Head of caudate nucleus (tissue), 42 donors: ENCODE measurements at regions not wholly inside any gene's neighbourhood (a gene's known extent, or its start where the extent isn't known, plus 50 kb on each side); places are given as distances from the start of the nearest gene placed in this dataset.

ENCODE experiments used
- DNase-seq, 42 donors: peaks; one replicate each; pipeline versions ENCODE4 v3.0.0 to v3.0.0-alpha.2; 2020 to 2021; ENCODE audit warnings: mixed read lengths in 7 of 42
- intact Hi-C: fragments of 100-400 bp; cut with DNase I; formaldehyde crosslinking; loops from one replicate; pipeline ENCODE4 v1.15.0; 2022

DNA sequence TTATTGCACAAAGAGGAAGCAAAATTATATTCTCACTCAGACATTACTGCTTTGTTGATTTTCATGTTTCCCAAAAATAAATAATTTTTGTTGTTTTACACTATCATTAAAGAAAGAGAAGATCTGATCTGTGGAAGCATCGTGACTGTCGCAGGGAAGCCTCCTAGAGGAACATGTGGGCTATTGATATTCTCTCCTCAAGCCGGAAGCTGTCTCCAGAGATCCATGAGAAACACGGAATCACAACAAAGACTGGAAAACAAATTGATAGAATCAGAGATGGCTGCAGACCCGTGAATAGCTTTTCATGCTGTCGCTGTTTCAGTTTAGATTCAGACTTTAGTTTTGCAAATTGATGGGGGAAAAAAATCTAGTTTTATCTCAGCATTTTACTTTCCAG lies 235.2 kb upstream of the TMPO start:
- no peak for DNase-seq
- intact Hi-C loops, result no loop called here

DNA sequence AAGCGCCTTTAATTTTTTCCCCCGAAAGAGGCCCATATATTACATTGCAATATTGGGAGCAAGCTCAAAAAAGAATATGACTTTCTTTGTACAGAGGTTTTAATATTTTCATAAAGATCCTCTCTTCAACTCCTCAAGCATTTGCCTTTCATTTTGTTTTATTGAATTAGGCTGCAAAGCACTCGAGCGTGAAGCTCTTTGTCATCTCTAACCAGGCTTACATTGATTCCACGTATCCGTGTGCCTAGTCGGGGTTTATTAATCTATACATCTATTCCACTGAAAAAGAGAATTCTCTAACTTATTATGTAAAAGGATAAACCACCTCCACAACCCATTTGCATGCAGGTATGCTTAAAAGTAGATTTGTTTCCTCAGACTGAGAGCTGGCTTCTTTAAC lies 234.8 kb upstream of the TMPO start:
- intact Hi-C loops, result no loop called here
- no peak for DNase-seq

DNA sequence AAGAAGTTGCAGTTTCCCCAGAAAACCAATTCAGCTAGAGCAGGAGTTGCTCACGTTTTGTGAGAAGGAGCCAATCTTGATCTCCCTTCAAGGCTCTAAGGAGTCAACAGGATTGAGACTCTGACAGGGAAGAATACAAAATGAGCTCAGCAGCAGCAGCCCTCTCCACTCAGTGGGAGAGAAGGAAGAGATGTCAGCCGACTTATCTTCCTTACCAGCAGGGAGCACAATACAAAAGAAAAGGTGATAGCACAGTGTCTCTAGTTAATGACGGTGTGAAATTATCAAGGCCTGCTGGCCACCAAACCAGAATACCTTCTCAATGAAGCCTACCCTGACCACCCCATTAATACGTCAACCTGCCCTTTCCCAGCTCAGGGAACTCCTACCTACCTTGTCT lies 223.6 kb upstream of the TMPO start:
- intact Hi-C loops, result no loop called here
- no peak for DNase-seq

DNA sequence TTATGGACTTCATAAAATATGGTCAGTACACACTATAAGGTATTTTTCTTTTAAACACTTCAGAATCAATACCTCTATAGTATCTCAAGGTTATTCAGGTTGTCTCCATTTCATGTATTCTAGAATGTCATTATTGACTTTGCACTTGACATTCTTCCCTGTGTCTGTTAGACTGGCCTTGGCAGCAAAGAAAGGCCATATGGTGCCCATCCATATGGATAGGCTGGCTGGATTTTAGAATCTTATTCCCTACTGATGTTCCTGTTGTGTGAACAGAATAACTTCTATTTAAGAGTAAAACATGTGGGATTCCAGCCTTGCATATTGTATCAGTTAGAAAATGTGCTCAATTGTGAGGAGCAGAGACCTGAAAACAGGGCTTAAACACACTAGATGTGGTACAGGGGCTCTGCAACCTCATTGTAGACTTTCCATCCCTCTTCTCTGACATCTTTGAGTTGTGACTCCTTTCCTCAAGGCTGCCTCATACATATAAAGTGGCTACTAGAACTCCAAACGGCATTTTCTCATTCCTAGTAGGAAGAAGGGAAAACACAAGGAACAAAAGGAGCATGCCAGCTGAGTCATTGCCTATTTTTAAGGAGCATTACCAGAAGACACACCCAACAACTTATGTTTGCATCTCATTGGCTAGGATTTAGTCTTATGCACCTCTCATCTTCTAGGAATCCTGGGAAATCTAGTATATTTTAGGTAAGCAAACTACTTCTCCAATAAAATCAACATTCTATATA lies 221.2 kb upstream of the TMPO start:
- intact Hi-C loops, result no loop called here
- DNase-seq, result no peak

DNA sequence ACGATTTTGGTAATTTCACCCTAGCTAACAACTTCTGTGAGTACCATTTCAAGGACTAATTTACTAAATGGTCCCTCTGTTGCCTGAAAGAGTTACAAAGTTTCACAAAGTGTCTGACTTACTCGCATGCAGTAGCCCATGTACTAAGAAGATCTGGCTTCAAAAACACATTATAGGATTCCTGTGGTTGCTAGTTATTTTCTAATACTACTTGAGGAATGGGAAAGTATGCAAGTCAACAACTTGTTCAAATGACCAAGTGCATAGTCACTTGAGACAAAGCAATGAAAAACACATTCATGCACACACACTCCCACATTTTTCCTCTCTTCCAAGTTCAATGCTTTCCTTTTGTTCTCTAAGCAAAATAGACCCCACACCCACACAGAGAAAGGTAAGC lies 219.7 kb upstream of the TMPO start:
- DNase-seq, result no peak
- intact Hi-C loops, result no loop called here

DNA sequence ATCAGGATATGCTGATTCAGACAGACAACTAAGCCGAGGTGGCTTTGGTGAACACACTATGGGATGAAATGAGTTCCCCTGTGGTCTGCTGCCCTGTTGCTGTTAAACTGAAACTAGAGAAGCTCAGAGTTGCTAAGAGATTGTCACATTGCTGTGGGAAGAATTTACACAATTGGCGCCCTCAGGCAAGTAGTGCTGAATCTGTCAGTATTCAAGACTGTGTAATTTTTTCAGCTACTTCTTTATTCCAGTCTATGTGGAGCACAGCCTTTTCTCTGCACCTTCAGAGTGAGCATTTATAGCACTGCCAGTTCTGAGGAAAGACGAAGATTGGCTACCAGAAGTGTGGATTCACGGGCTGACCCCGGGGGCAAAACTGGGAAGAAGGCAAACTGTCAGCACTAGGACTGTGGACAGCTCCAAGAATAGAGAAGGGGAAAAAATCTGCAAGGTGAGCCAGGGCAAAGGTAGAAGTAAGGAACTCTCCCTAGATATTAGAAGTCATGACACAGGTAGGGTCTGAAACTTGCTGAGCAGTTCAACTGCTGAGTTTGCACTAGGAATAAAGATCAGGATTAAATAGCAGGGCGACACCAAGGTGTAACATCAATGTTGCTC lies 218.8 kb upstream of the TMPO start:
- no peak for DNase-seq

DNA sequence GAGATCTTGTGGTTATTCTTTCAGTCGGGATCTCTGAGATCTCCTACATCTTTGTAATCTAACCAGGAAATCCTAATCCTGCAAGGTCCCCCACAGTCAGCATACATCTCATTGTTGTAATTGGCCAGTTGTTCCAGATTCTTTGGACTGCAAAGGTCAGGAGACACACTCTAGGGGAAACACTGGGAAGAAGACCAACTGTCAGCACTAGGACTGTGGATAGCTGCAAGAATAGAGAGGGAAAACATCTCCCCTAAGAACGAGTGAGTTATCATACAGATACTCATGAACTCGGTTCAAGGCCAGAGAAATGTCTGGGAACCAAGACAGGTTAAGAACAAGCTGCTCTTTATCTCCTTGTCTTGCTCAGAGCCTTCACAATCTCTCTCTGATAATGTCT lies 217.9 kb upstream of the TMPO start:
- intact Hi-C loops, result no loop called here
- DNase-seq, result no peak

More for the DNA sequence above, 218.8 kb upstream of the TMPO start:
- intact Hi-C loops, result no loop called here

DNA sequence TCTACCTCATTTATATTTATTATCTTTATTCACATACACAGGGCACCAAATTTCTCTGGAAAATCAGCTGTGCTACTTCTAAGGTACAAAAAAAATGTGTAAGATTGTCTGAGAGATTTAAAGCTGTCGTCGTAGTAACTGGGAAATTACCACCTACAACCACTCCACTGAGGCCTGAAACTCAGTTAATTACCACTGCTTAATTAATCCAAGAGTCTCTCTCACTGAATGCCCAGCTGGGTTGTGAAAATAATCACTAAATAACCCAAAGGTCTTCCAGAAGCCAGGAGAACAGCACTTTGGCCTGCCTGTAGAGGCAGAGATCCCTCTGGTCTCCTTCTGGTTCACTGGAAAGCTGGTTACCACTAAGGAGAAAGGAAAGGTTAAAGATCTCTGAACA lies 207.2 kb upstream of the TMPO start:
- intact Hi-C loops, result no loop called here
- no peak for DNase-seq

DNA sequence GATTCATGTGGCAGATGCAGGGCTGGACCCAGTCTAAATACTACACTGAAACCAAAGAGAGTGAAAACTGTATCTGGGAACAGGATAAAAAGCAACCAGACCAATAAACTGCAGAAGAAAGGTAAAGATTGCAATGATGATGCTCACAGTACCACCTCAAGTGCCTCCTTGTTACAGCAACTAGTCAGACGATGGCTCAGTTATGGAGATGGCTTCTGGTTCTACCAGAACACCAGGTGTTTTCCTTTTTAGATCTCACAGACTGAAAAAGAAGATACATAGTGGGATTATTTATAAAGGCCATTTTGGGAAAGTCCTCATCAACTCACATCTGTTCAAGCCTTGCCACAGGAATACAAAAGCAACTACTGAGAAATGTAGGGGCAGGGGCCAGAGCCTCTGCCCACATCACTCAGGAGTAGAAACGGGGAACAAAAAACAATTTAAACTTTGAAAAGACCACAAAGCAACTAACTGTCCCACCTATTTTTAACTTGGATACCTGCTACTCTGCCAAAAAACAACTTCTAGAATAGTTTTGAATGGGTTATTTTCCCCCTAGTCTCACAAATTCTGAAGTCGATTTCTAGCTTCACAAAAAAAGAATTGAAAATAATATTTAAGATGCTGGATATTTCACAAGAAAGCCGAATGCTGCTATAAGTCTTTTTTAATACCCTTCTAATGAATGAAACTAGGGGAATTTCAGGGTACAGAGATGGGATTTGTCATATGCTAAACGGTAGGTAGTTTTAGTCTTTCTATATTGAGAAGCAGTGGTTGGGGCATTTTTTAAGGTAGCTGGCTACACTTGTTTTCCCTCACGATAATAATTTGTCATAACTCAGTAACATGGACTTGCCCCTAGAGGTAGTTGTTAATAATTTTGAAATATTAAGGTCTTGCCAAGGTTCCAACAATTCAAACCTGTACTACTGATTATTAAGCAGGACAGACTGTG lies 197.2 kb upstream of the TMPO start:
- intact Hi-C loops, result no loop called here

DNA sequence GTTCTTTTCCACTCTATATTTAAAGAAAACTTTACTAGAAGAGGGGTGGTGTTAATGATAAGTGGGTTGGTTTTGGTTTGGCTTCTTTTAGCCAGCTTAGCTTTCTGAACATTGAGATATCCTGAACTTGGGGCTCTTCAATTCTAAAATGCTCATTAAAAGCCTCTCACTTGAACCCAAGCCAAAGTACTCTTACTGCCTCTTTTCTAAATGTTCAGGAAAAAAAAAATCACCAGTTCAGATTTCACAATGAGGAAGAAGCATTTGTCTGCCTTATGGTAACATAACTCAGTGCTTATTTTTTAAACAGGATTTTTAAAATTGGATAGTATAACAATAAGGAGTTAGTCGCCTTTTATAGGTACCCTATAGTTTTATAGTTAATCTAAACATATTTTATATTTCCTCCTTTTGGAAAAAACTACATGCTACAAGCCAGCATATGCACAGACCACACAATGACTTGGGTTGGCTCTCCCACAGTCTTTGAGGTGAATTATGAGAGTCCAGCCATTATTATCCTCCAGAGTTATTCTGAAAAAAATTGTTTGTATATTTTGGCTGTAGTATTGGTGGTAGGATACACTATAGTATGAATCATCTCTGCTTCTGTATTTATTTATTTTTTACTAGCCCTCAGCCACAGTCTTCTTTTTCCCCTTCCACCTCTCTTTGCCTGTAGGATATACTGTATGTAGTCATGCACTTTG lies 195.5 kb upstream of the TMPO start:
- intact Hi-C loops, result no loop called here
- no peak for DNase-seq

More for the DNA sequence above, 197.2 kb upstream of the TMPO start:
- DNase-seq, result no peak

DNA sequence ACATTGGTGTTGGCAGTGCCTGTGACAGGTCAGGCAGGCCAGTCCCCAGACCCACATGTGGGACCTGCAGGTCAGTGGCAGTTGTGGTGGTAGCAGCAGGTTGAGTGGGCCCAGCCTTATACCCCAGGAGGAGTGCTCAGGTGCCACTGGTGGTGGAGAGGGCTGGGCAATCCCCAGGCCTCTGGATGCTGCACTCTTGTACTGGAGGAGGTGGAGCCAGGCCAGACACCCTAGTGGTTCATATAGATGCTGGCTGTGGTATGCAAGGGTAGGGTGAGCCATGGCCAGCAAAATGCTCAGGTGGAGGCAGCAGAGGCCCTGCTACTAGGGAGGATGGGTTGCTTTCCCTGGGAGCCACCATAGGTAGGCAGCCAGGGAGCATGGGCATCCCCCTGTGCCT lies 190.4 kb upstream of the TMPO start:
- DNase-seq, result no peak
- intact Hi-C loops, result no loop called here

DNA sequence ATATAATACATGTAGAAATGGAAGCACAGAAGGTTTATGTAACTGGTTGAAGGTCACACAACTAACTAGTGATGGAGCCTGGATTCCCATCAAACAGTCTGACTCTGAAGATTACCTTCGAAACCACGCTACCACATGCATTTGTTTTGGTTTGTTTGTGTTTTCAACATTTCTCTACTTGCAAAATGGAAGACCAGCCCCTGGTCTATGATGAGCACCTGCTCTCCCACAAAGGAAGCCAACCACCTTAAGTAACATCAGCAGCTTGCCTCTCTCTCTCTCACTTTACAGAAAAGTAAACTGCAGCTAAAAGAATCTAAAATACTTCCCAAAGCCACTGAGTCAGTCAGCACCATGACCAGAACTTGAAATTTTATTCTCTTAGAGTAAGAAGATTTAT lies 186.9 kb upstream of the TMPO start:
- intact Hi-C loops, result no loop called here
- DNase-seq, result no peak

DNA sequence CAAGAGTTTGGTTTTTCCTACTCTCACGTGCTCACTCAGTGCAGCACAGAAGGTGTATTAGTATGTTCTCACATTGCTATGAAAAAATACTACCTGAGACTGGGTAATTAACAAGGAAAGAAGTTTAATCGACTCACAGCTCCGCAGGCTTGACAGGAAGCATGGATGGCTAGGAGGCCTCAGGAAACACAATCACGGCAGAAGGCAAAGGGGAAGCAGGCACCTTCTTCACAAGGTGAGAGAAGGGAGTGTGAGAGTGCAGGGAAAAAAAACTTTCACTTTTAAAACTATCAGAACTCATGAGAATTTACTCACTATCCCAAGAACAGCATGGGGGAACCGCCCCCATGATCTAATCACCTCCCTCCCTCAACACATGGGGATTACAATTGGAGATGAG lies 185.8 kb upstream of the TMPO start:
- no peak for DNase-seq

DNA sequence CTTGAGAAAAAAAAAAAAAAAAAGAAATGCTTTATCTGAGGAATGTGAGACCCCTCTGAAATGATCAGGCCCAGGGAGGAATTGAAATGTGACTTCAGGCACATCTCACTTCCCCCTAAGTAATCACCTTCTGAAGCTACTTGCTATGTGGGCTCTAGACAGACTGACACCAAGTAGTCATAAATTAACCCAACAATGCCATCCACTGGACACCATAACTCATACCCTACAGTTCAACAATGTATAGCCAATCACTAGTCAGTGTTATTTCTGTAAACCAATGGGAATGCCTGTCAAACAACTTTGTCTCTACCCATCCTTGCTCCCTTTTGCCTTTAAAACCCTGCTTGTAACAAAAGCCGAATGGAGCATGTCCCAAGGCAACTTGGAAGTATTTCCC lies 182.7 kb upstream of the TMPO start:
- DNase-seq, result no peak
- intact Hi-C loops, result no loop called here

More for the DNA sequence above, 185.8 kb upstream of the TMPO start:
- intact Hi-C loops, result no loop called here

DNA sequence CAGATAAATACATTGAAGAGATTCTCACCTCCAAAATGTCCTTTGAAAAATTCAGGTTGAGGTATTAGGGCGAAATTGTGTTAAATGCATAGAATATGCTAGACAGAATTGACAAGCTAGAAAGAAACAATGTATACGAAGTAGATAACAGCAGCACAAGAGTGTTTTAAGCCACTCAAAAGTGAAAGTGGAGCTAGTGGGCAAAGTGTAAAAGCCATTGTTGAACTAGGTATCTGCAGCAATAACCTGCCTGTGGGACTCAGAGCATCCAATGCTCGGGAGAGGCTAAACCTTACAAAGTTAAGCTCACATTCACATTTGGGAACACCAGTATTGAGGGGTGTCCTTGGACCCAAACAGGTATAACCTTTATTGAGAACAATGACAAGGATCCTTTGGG lies 180.6 kb upstream of the TMPO start:
- DNase-seq, result no peak
- intact Hi-C loops, result no loop called here

DNA sequence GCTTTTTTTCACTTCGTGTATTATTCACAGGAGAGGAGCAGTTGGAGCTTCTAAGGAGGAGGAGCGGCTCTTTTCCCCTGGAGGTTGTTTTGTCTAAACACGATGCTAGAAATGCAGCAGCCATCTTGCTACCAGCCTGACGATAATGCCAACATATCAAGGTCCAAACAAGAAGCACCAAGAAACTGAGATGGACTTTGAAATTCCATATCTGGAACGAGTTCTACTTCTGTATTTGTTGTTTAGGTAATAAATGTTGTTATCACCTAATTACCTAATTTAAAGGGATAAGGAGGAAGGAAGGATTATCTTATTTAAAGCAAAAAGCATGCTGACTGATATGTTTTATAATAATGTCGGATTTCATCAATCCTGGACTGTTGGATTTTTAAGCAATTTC lies 174.4 kb upstream of the TMPO start:
- intact Hi-C loops, result no loop called here

DNA sequence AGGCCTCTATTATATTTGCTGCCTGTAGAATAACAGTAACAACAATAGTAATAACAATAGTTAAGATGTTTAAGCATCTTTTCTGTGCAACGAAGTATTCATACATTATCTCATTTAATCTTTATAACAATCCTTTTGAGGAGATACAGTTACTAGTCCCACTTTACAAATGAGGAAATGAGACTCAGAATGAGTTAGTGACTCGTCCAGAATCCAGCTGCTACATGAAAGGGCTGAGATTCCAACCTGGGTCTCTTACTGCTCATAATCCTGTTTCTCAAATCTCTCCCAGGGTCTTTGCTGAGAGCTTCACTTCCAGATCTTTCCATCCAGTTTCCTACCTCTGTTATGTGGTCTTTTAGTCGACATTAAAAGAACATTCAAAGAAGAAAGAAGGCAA lies 173.7 kb upstream of the TMPO start:
- DNase-seq, result no peak
- intact Hi-C loops, result no loop called here

More for the DNA sequence above, 174.4 kb upstream of the TMPO start:
- DNase-seq, result no peak

DNA sequence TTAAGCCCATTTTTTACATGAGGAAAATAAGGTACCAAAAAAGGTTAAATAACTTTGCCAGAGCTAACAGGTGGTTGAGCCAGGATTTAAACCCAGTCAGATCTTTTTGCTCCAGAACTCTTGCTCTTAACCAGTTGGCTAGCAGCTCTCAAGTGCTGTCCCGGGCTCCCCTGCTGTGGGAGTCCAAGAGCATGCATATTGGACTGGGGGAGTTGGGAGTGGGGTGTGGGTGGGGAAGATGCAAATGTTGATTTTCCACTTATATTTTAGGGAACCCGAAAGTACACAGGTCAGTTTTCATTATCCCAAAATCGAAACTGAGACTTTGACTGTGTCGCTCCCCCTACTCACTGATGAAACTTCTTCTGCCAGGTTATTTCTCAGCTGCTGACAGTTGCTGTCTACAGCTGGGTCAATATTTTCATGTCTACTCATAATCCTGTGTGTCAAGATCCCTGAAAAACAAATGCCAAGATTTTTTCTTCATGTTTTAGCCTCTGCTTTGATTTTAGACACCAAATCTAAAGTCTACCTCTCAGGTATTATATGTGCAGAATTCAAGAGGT lies 172.3 kb upstream of the TMPO start:
- intact Hi-C loops, result no loop called here
- DNase-seq, result no peak
